Endothelial cell of umbilical vein (primary cell): ENCODE measurements at regions not wholly inside any gene's neighbourhood (a gene's known extent, or its start where the extent isn't known, plus 50 kb on each side); places are given as distances from the start of the nearest gene placed in this dataset.

Experiments used
- BruUV-seq: library from RNA; stranded (reverse); fragments of 400-500 nt; replicated peaks from 2 replicates; lab custom pipeline; 2021; lab: Mats Ljungman, UMichigan
- CTCF ChIA-PET: fragments of 300-600, 350-600 bp; sonication (Branson Sonifier 250); formaldehyde crosslinking; loops from one replicate; lab custom pipeline; 2021; ENCODE audit warnings: antibody characterized with exemption, inconsistent platforms; lab: Charles Lee
- POLR2A ChIA-PET: fragments of 300-600, 350-600 bp; sonication (Branson Sonifier 250); formaldehyde crosslinking; loops from one replicate; lab custom pipeline; 2021; ENCODE audit warnings: antibody characterized with exemption, inconsistent platforms; lab: Charles Lee
- DNase-seq: peaks from one replicate; pipeline ENCODE4 v3.0.0-alpha.2; 2011; ENCODE audit warnings: low read depth, low spot score
- FAIRE-seq: peaks from 2 replicates; lab custom pipeline; 2011; peaks lifted over from hg19 to GRCh38; lab: Jason Lieb, UNC
- H2AFZ ChIP-seq: 2 replicates; pipeline ENCODE4 v1.6.0; 2012; ENCODE audit warnings: low read depth, low read length, control low read depth, inconsistent platforms
- H3K27ac ChIP-seq: 2 replicates; pipeline ENCODE4 v1.5.1; 2011; ENCODE audit warnings: low read depth, mild to moderate bottlenecking, control low read depth, low read length, moderate library complexity; ENCODE audit not compliant: insufficient read depth
- H3K27me3 ChIP-seq, 2 experiments: 2 replicates each; pipeline versions ENCODE4 v1.6.0 to v1.6.1; 2011; ENCODE audit warnings: low read length in 2 of 2, mixed read lengths in 1 of 2; ENCODE audit not compliant: control insufficient read depth in 2 of 2, insufficient read depth in 2 of 2
- H3K36me3 ChIP-seq, 2 experiments: 2 replicates in 1 of 2; 3 replicates in 1 of 2; pipeline ENCODE4 v1.5.1; 2011; ENCODE audit warnings: low read length in 2 of 2, mild to moderate bottlenecking in 1 of 2, moderate library complexity in 1 of 2; ENCODE audit not compliant: control insufficient read depth in 2 of 2, insufficient read depth in 2 of 2; ENCODE audit errors: extremely low read depth in 1 of 2
- H3K4me1 ChIP-seq: 3 replicates; pipeline ENCODE4 v1.5.1; 2011; ENCODE audit warnings: mild to moderate bottlenecking, low read length; ENCODE audit not compliant: control insufficient read depth, insufficient read depth; ENCODE audit errors: extremely low read depth
- H3K4me2 ChIP-seq: 2 replicates; pipeline ENCODE4 v1.6.1; 2011; ENCODE audit warnings: low read length, control low read depth, mixed read lengths; ENCODE audit not compliant: insufficient read depth
- H3K4me3 ChIP-seq, 3 experiments: fragments of 200-600 bp in 1 of 3; sonication (generic), shearing (Covaris generic) in 1 of 3; replicated peaks in 1 of 3; 2 replicates each; pipeline ENCODE4 v1.5.1; 2011 to 2016; ENCODE audit warnings: control low read depth in 3 of 3, low read length in 3 of 3, mild to moderate bottlenecking in 2 of 3, inconsistent platforms in 1 of 3, low read depth in 1 of 3, moderate library complexity in 1 of 3; ENCODE audit not compliant: insufficient read depth in 1 of 3
- H3K79me2 ChIP-seq: 2 replicates; pipeline ENCODE4 v1.6.0; 2012; ENCODE audit warnings: low read length, inconsistent platforms; ENCODE audit not compliant: control insufficient read depth, insufficient read depth
- H3K9ac ChIP-seq: replicated peaks from 2 replicates; pipeline ENCODE3; 2011; ENCODE audit warnings: low read length, control low read depth; ENCODE audit not compliant: insufficient read depth; ENCODE audit errors: extremely low read depth
- H3K9me1 ChIP-seq: replicated peaks from 3 replicates; pipeline ENCODE4 v1.6.0; 2011; ENCODE audit warnings: mild to moderate bottlenecking, low read length; ENCODE audit not compliant: control insufficient read depth, insufficient read depth; ENCODE audit errors: extremely low read depth
- H3K9me3 ChIP-seq: replicated peaks from 2 replicates; pipeline ENCODE4 v1.5.1; 2012; ENCODE audit warnings: low read length, inconsistent platforms; ENCODE audit not compliant: control insufficient read depth, insufficient read depth
- H4K20me1 ChIP-seq: replicated peaks from 2 replicates; pipeline ENCODE3; 2011; ENCODE audit warnings: mild to moderate bottlenecking, low read length; ENCODE audit not compliant: control insufficient read depth, insufficient read depth; ENCODE audit errors: extremely low read depth
- CTCF ChIP-seq, 2 donors: IDR thresholded peaks; 1 replicate in 1 of 2; 2 replicates in 1 of 2; pipeline ENCODE4 v1.5.1; 2011; ENCODE audit warnings: low read length in 2 of 2, mild to moderate bottlenecking in 2 of 2, moderate library complexity in 2 of 2, control low read depth in 1 of 2, inconsistent platforms in 1 of 2, low read depth in 1 of 2; ENCODE audit not compliant: insufficient read depth in 1 of 2; ENCODE audit errors: extremely low read depth in 1 of 2
- EZH2 ChIP-seq: IDR thresholded peaks from 2 replicates; pipeline ENCODE4 v1.6.1; 2012; ENCODE audit warnings: borderline replicate concordance, low read depth, mild to moderate bottlenecking, moderate library complexity, low read length, inconsistent platforms; ENCODE audit not compliant: severe bottlenecking
- FOS ChIP-seq: IDR thresholded peaks from 2 replicates; pipeline ENCODE4 v1.6.1; 2011; ENCODE audit warnings: mild to moderate bottlenecking, low read length, moderate library complexity, borderline replicate concordance; ENCODE audit not compliant: insufficient read depth
- GATA2 ChIP-seq: IDR thresholded peaks from 2 replicates; pipeline ENCODE4 v1.7.0; 2011; ENCODE audit warnings: low read depth, mild to moderate bottlenecking, moderate library complexity, mixed read lengths, low read length; ENCODE audit not compliant: insufficient read length, insufficient read depth
- JUN ChIP-seq: IDR thresholded peaks from 2 replicates; pipeline ENCODE4 v1.6.1; 2011; ENCODE audit warnings: borderline replicate concordance, low read depth; ENCODE audit not compliant: insufficient read length, insufficient read depth
- MAX ChIP-seq: IDR thresholded peaks from 2 replicates; pipeline ENCODE4 v1.6.1; 2011; ENCODE audit not compliant: insufficient read depth, insufficient read length
- MYC ChIP-seq: IDR thresholded peaks from one replicate; pipeline ENCODE4 v1.6.1; 2011; ENCODE audit warnings: mild to moderate bottlenecking, low read depth, low read length
- POLR2A ChIP-seq: IDR thresholded peaks from 2 replicates; pipeline ENCODE4 v1.6.1; 2012; ENCODE audit warnings: low read depth, mild to moderate bottlenecking, control low read depth, low read length
- POLR2AphosphoS5 ChIP-seq: IDR thresholded peaks from 2 replicates; pipeline ENCODE4 v1.6.1; 2012; ENCODE audit warnings: low read depth, mild to moderate bottlenecking, control low read depth, low read length, moderate library complexity; ENCODE audit not compliant: insufficient read depth
- dilution Hi-C: fragments of 300-500 bp; cut with MboI; formaldehyde crosslinking; loops from one replicate; pipeline ENCODE4 v1.15.0; 2019; ENCODE audit warnings: low sequenced_read_pairs; ENCODE audit not compliant: extremely low pct_ligation_motif_present
- intact Hi-C: fragments of 100-400 bp; cut with micrococcal nuclease; formaldehyde crosslinking; loops from one replicate; pipeline ENCODE4 v1.10.0; 2022

- Histone ChIP-seq H2AFZ (no peak overlapping the region), H3K36me3 (no peaks in the 10 kb centered on the region), H3K4me2 (no peak overlapping the region), H3K9me1 (no peaks in the 10 kb centered on the region), H4K20me1 (no peaks in the 10 kb centered on the region), H3K27me3 (no peaks in the 10 kb centered on the region), H3K9ac (no peak overlapping the region), H3K4me1 (peaks cover 3% of the 10 kb centered on the region), H3K4me3 (no peak overlapping the region), H3K79me2 (no peaks in the 10 kb centered on the region), H3K27ac (no peak overlapping the region), H3K9me3 (no peaks in the 10 kb centered on the region)
- intact Hi-C loops = no loop called here
- BruUV-seq = no TSS peak
- DNase-seq (no peak), FAIRE-seq (no peak)
- TF ChIP-seq FOS = no peak
- no peak for TF ChIP-seq CTCF (IDR thresholded peaks at IDR 0.05; ENCODE audit: extremely low read depth in 1 of 2, insufficient read depth in 1 of 2, low read depth in 1 of 2, low read length in 2 of 2)
- no peak for TF ChIP-seq GATA2
- TF ChIP-seq EZH2 = no peak
- TF ChIP-seq POLR2AphosphoS5 = no peak
- TF ChIP-seq MAX = no peak
- TF ChIP-seq MYC = no peak
- no peak for TF ChIP-seq POLR2A
- TF ChIP-seq JUN = no peak
- dilution Hi-C loops = no loop called here
- POLR2A ChIA-PET = no interaction called here
- CTCF ChIA-PET = no interaction called here
Measured at GRCh38 chr15:62934236-62934971, 108.1 kb upstream of the TPM1 start.
